MM.1S (cell line): ENCODE measurements at regions not wholly inside any gene's neighbourhood (a gene's known extent, or its start where the extent isn't known, plus 50 kb on each side); places are given as distances from the start of the nearest gene placed in this dataset.

Experiments used
- DNase-seq: peaks from one replicate; pipeline ENCODE4 v3.0.0-alpha.2; 2015
- H2AFZ ChIP-seq: fragments of 300-600 bp; sonication (generic); 2 replicates; pipeline ENCODE4 v1.6.0; 2016; ENCODE audit warnings: antibody characterized with exemption, low read length
- H3F3A ChIP-seq: fragments of 300-600 bp; sonication (generic); 2 replicates; pipeline ENCODE4 v1.6.1; 2016; ENCODE audit warnings: mild to moderate bottlenecking, antibody characterized with exemption, low read length, moderate library complexity, mixed read lengths; ENCODE audit not compliant: insufficient read depth
- H3K27ac ChIP-seq: fragments of 300-600 bp; sonication (generic); 2 replicates; pipeline ENCODE4 v1.5.1; 2016; ENCODE audit warnings: mild to moderate bottlenecking, low read length
- H3K27me3 ChIP-seq: fragments of 300-600 bp; sonication (generic); replicated peaks from 2 replicates; pipeline ENCODE4 v1.6.0; 2016; ENCODE audit warnings: low read length; ENCODE audit not compliant: insufficient read depth
- H3K36me3 ChIP-seq: fragments of 300-600 bp; sonication (generic); replicated peaks from 2 replicates; pipeline ENCODE4 v1.6.1; 2016; ENCODE audit warnings: mild to moderate bottlenecking, low read length, mixed read lengths; ENCODE audit not compliant: insufficient read depth
- H3K4me1 ChIP-seq: fragments of 300-600 bp; sonication (generic); 2 replicates; pipeline ENCODE4 v1.6.1; 2016; ENCODE audit warnings: low read length, mixed read lengths
- H3K4me2 ChIP-seq: fragments of 300-600 bp; sonication (generic); 2 replicates; pipeline ENCODE4 v1.6.0; 2016; ENCODE audit warnings: low read depth, low read length
- H3K4me3 ChIP-seq: fragments of 300-600 bp; sonication (generic); 2 replicates; pipeline ENCODE4 v1.5.1; 2016; ENCODE audit warnings: low read length, mixed read lengths
- H3K79me2 ChIP-seq: fragments of 300-600 bp; sonication (generic); 2 replicates; pipeline ENCODE4 v1.6.1; 2016; ENCODE audit warnings: mixed run types, low read length, mixed read lengths
- H3K9ac ChIP-seq: fragments of 300-600 bp; sonication (generic); 2 replicates; pipeline ENCODE4 v1.6.1; 2016; ENCODE audit warnings: low read length, mixed read lengths
- H3K9me2 ChIP-seq: fragments of 300-600 bp; sonication (generic); replicated peaks from 2 replicates; pipeline ENCODE4 v1.6.1; 2016; ENCODE audit warnings: mild to moderate bottlenecking, low read length, mixed read lengths; ENCODE audit not compliant: insufficient read depth
- H3K9me3 ChIP-seq: fragments of 300-600 bp; sonication (generic); replicated peaks from 2 replicates; pipeline ENCODE4 v1.6.1; 2016; ENCODE audit warnings: mild to moderate bottlenecking, low read length, mixed read lengths; ENCODE audit not compliant: insufficient read depth
- H4K20me1 ChIP-seq: fragments of 300-600 bp; sonication (generic); 2 replicates; pipeline ENCODE4 v1.6.1; 2016; ENCODE audit warnings: mild to moderate bottlenecking, low read length, moderate library complexity, mixed read lengths; ENCODE audit not compliant: insufficient read depth
- EZH2 ChIP-seq: fragments of 300-600 bp; sonication (generic); optimal IDR thresholded peaks from 2 replicates; pipeline ENCODE3; 2017; ENCODE audit warnings: low read depth, mild to moderate bottlenecking, antibody characterized with exemption, low read length, mixed read lengths
- EZH2phosphoT487 ChIP-seq: fragments of 300-600 bp; sonication (generic); IDR thresholded peaks from 2 replicates; pipeline ENCODE4 v1.6.1; 2018; ENCODE audit warnings: antibody characterized with exemption, low read length
- TF ChIP-seq, protein P1 (sequence below): fragments of 300-600 bp; sonication (generic); IDR thresholded peaks from 2 replicates; pipeline ENCODE4 v1.5.1; 2016; ENCODE audit warnings: antibody characterized with exemption, low read length, mixed read lengths

- Histone ChIP-seq H3K36me3 (no peaks in the 10 kb centered on the region), H3K27ac (no peak overlapping the region), H3K9me2 (no peaks in the 10 kb centered on the region), H4K20me1 (no peaks in the 10 kb centered on the region), H3K4me3 (no peak overlapping the region), H3K9ac (no peak overlapping the region), H3K27me3 (no peaks in the 10 kb centered on the region), H2AFZ (no peak overlapping the region), H3K4me1 (no peaks in the 10 kb centered on the region), H3K4me2 (no peak overlapping the region), H3K9me3 (no peaks in the 10 kb centered on the region), H3F3A (no peaks in the 10 kb centered on the region), H3K79me2 (no peaks in the 10 kb centered on the region)
- DNase-seq, result no peak
- TF ChIP-seq, protein P1, sequence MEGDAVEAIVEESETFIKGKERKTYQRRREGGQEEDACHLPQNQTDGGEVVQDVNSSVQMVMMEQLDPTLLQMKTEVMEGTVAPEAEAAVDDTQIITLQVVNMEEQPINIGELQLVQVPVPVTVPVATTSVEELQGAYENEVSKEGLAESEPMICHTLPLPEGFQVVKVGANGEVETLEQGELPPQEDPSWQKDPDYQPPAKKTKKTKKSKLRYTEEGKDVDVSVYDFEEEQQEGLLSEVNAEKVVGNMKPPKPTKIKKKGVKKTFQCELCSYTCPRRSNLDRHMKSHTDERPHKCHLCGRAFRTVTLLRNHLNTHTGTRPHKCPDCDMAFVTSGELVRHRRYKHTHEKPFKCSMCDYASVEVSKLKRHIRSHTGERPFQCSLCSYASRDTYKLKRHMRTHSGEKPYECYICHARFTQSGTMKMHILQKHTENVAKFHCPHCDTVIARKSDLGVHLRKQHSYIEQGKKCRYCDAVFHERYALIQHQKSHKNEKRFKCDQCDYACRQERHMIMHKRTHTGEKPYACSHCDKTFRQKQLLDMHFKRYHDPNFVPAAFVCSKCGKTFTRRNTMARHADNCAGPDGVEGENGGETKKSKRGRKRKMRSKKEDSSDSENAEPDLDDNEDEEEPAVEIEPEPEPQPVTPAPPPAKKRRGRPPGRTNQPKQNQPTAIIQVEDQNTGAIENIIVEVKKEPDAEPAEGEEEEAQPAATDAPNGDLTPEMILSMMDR, result no peak
- no peak for TF ChIP-seq EZH2
- TF ChIP-seq EZH2phosphoT487, result no peak
Measured at GRCh38 chr14:62269204-62269603, 507.0 kb downstream of the SNAPC1 start.

GRCh38 chr14:62270236-62270635 lies 508.0 kb downstream of the SNAPC1 start:
- no peaks in the 10 kb centered on the region for H3F3A ChIP-seq
- H3K4me2 ChIP-seq, result no peak overlapping the region
- no peaks in the 10 kb centered on the region for H3K9me2 ChIP-seq
- H3K4me3 ChIP-seq, result no peak overlapping the region
- H3K27me3 ChIP-seq, result no peaks in the 10 kb centered on the region
- no peaks in the 10 kb centered on the region for H3K9me3 ChIP-seq
- H3K9ac ChIP-seq, result no peak overlapping the region
- no peaks in the 10 kb centered on the region for H4K20me1 ChIP-seq
- H3K4me1 ChIP-seq, result no peaks in the 10 kb centered on the region
- H2AFZ ChIP-seq, result no peak overlapping the region
- DNase-seq, result no peak
- no peaks in the 10 kb centered on the region for H3K79me2 ChIP-seq
- TF ChIP-seq EZH2 (no peak), EZH2phosphoT487 (no peak)
- TF ChIP-seq, protein P1, result no peak
- H3K27ac ChIP-seq, result no peak overlapping the region
- H3K36me3 ChIP-seq, result no peaks in the 10 kb centered on the region

GRCh38 chr14:62280366-62280765 lies 518.1 kb downstream of the SNAPC1 start:
- H3K4me1 ChIP-seq, result no peaks in the 10 kb centered on the region
- H4K20me1 ChIP-seq, result no peaks in the 10 kb centered on the region
- TF ChIP-seq EZH2, result no peak
- TF ChIP-seq, protein P1, result no peak
- TF ChIP-seq EZH2phosphoT487, result no peak
- H3F3A ChIP-seq, result no peaks in the 10 kb centered on the region
- H3K27ac ChIP-seq, result no peak overlapping the region
- H3K79me2 ChIP-seq, result no peaks in the 10 kb centered on the region
- no peak overlapping the region for H2AFZ ChIP-seq
- H3K36me3 ChIP-seq, result no peaks in the 10 kb centered on the region
- DNase-seq, result no peak
- no peak overlapping the region for H3K4me3 ChIP-seq
- no peak overlapping the region for H3K9ac ChIP-seq
- H3K9me3 ChIP-seq, result no peaks in the 10 kb centered on the region
- H3K9me2 ChIP-seq, result no peaks in the 10 kb centered on the region
- H3K4me2 ChIP-seq, result no peak overlapping the region
- H3K27me3 ChIP-seq, result no peaks in the 10 kb centered on the region
